K562 (cell line): ENCODE measurements at regions not wholly inside any gene's neighbourhood (a gene's known extent, or its start where the extent isn't known, plus 50 kb on each side); places are given as distances from the start of the nearest gene placed in this dataset.

ENCODE experiments used
- ATAC-seq: fragments of 200-7000 bp; cut with Tn5 transposase; 3 replicates; pipeline ENCODE4 v1.9.1; 2020; ENCODE audit warnings: moderate library complexity
- BruUV-seq: library from RNA; stranded (reverse); fragments of 400-500 nt; replicated peaks from 2 replicates; lab custom pipeline; 2021; lab: Mats Ljungman, UMichigan
- CTCF ChIA-PET: fragments of 300-600 bp; formaldehyde crosslinking; extraction: SDS; loops from one replicate; lab custom pipeline; 2021; ENCODE audit warnings: low intra/inter-chr PET ratio; lab: Yijun Ruan, JAX
- POLR2A ChIA-PET: fragments of 300-600, 350-650 bp; sonication (Branson Sonifier 250); formaldehyde crosslinking; extraction: SDS; loops from one replicate; lab custom pipeline; 2021; ENCODE audit warnings: antibody characterized with exemption, inconsistent platforms; lab: Yijun Ruan, JAX
- DNase-seq, 4 experiments: peaks; one replicate each; pipeline versions ENCODE4 v3.0.0 to v3.0.0-alpha.2; 2011 to 2018; ENCODE audit warnings: low spot score in 3 of 4, mixed read lengths in 3 of 4; ENCODE audit errors: extremely low read depth in 1 of 4
- FAIRE-seq: peaks from 2 replicates; lab custom pipeline; 2011; peaks lifted over from hg19 to GRCh38; lab: Jason Lieb, UNC
- H2AFZ ChIP-seq: 2 replicates; pipeline ENCODE4 v1.6.0; 2011; ENCODE audit warnings: low read depth, low read length, control low read depth, inconsistent platforms
- H3K27ac ChIP-seq: fragments of 200-600 bp; 3 replicates; pipeline ENCODE4 v1.8.0; 2011; ENCODE audit warnings: low read depth, mild to moderate bottlenecking, control low read depth, inconsistent platforms, low read length, moderate library complexity, mixed read lengths; ENCODE audit errors: extremely low read depth
- H3K27me3 ChIP-seq, 2 experiments: fragments of 300-600 bp in 1 of 2; 2 replicates in 1 of 2; 3 replicates in 1 of 2; pipeline versions ENCODE4 v1.6.0 to v1.8.0; 2011; ENCODE audit warnings: inconsistent platforms in 2 of 2, low read length in 2 of 2, mild to moderate bottlenecking in 1 of 2, mixed read lengths in 1 of 2, moderate library complexity in 1 of 2; ENCODE audit not compliant: control insufficient read depth in 2 of 2, insufficient read depth in 2 of 2
- H3K36me3 ChIP-seq: fragments of 300-600 bp; 3 replicates; pipeline ENCODE4 v1.8.0; 2011; ENCODE audit warnings: mild to moderate bottlenecking, low read length, inconsistent platforms; ENCODE audit not compliant: control insufficient read depth, insufficient read depth
- H3K4me1 ChIP-seq, 2 experiments: fragments of 200-600 bp in 1 of 2; replicated peaks in 1 of 2; 2 replicates in 1 of 2; 3 replicates in 1 of 2; pipeline versions ENCODE4 v1.5.1 to v1.8.0; 2011; ENCODE audit warnings: inconsistent platforms in 2 of 2, low read length in 2 of 2, mild to moderate bottlenecking in 1 of 2, mixed read lengths in 1 of 2, moderate library complexity in 1 of 2; ENCODE audit not compliant: control insufficient read depth in 2 of 2, insufficient read depth in 2 of 2
- H3K4me2 ChIP-seq: 2 replicates; pipeline ENCODE4 v1.6.1; 2011; ENCODE audit warnings: low read length, control low read depth, inconsistent platforms, mixed read lengths; ENCODE audit not compliant: insufficient read depth
- H3K4me3 ChIP-seq: fragments of 200-600 bp; sonication (generic), shearing (Covaris generic); 2 replicates; pipeline ENCODE4 v1.5.1; 2016; ENCODE audit warnings: control low read depth, inconsistent platforms
- H3K79me2 ChIP-seq: fragments of 200-600 bp; 3 replicates; pipeline ENCODE4 v1.8.0; 2011; ENCODE audit warnings: low read length, inconsistent platforms; ENCODE audit not compliant: control insufficient read depth, insufficient read depth
- H3K9ac ChIP-seq, 2 experiments: 2 replicates each; pipeline versions ENCODE4 v1.6.0 to v1.6.1; 2011; ENCODE audit warnings: low read depth in 2 of 2, low read length in 2 of 2, control low read depth in 1 of 2, inconsistent platforms in 1 of 2, mild to moderate bottlenecking in 1 of 2, mixed read lengths in 1 of 2; ENCODE audit not compliant: insufficient read depth in 1 of 2
- H3K9me1 ChIP-seq: one replicate; pipeline ENCODE4 v1.6.0; 2011; ENCODE audit warnings: inconsistent platforms, mild to moderate bottlenecking, low read length, moderate library complexity; ENCODE audit not compliant: control insufficient read depth, insufficient read depth
- H3K9me3 ChIP-seq: replicated peaks from 2 replicates; pipeline ENCODE4 v1.5.1; 2011; ENCODE audit warnings: low read depth, low read length, inconsistent platforms; ENCODE audit not compliant: control insufficient read depth, insufficient read depth
- H4K20me1 ChIP-seq: replicated peaks from 2 replicates; pipeline ENCODE4 v1.6.1; 2011; ENCODE audit warnings: low read length, inconsistent platforms, mixed read lengths; ENCODE audit not compliant: control insufficient read depth, insufficient read depth
- ATF3 ChIP-seq, 2 experiments: fragments of 450-650 bp in 1 of 2; sonication (generic) in 1 of 2; formaldehyde crosslinking in 1 of 2; IDR thresholded peaks in 1 of 2; conservative IDR thresholded peaks in 1 of 2; 2 replicates each; pipeline versions ENCODE4 v1.6.1 to v1.8.1; 2016 to 2023; ENCODE audit warnings: mild to moderate bottlenecking in 2 of 2, moderate library complexity in 2 of 2, inconsistent platforms in 1 of 2, missing genetic modification reagents in 1 of 2
- FOXJ2 ChIP-seq: fragments of 200-800 bp; sonication (Bioruptor generic); IDR thresholded peaks from 2 replicates; pipeline ENCODE4 v1.6.1; 2016; ENCODE audit warnings: missing genetic modification characterization, missing compliant biosample characterization
- GTF2B ChIP-seq: IDR thresholded peaks from 2 replicates; pipeline ENCODE4 v1.6.1; 2011; ENCODE audit not compliant: insufficient read length; ENCODE audit errors: extremely low read depth
- HMG20B ChIP-seq: fragments of 250-450 bp; sonication (Bioruptor Pico); IDR thresholded peaks from 2 replicates; pipeline ENCODE4 v1.5.0; 2021; ENCODE audit warnings: mild to moderate bottlenecking
- ILF3 ChIP-seq: fragments of 450-650 bp; IDR thresholded peaks from 2 replicates; pipeline ENCODE4 v1.6.1; 2018; ENCODE audit warnings: antibody characterized with exemption, mild to moderate bottlenecking, moderate library complexity, borderline replicate concordance
- MGA ChIP-seq: fragments of 450-650 bp; IDR thresholded peaks from 2 replicates; pipeline ENCODE4 v1.6.1; 2016; ENCODE audit warnings: mild to moderate bottlenecking, moderate library complexity
- SIN3A ChIP-seq, 2 experiments: fragments of 150-350 bp in 1 of 2; IDR thresholded peaks; 2 replicates each; pipeline ENCODE4 v1.6.1; 2011 to 2016; ENCODE audit warnings: borderline replicate concordance in 2 of 2, low read depth in 2 of 2, low read length in 2 of 2, mild to moderate bottlenecking in 2 of 2, moderate library complexity in 2 of 2; ENCODE audit not compliant: control insufficient read depth in 1 of 2
- ZNF408 ChIP-seq: fragments of 250-450 bp; sonication (Bioruptor Pico); IDR thresholded peaks from 2 replicates; pipeline ENCODE4 v1.4.0; 2020; ENCODE audit warnings: low read depth, mild to moderate bottlenecking, moderate library complexity
- WGBS: fragments of 100-300 bp; shearing (Covaris generic); methylation state at CpG from one replicate; pipeline ENCODE4 v1.1.6; 2016; ENCODE audit warnings: low coverage, mixed read lengths; ENCODE audit not compliant: insufficient coverage; ENCODE audit errors: missing lambda C conversion rate; 5-methylcytosine and 5-hydroxymethylcytosine counted together
- in situ Hi-C: fragments of 300-500 bp; cut with MboI; formaldehyde crosslinking; loops from 4 replicates; pipeline ENCODE4 v1.15.0; 2018; ENCODE audit warnings: inconsistent platforms, mixed read lengths
- intact Hi-C: fragments of 100-400 bp; cut with micrococcal nuclease; formaldehyde crosslinking; loops from 2 replicates; pipeline ENCODE4 v1.14.2; 2022

- no peak for ATAC-seq
- H3K79me2 ChIP-seq: no peaks in the 10 kb centered on the region
- FAIRE-seq: no peak
- H3K9me3 ChIP-seq: no peaks in the 10 kb centered on the region
- no peaks in the 10 kb centered on the region for H4K20me1 ChIP-seq
- no peaks in the 10 kb centered on the region for H3K4me1 ChIP-seq
- H3K9ac ChIP-seq: no peak overlapping the region
- no peak for DNase-seq
- intact Hi-C loops (no loop called here), in situ Hi-C loops (no loop called here)
- H3K27me3 ChIP-seq: no peaks in the 10 kb centered on the region
- ChIA-PET CTCF (no interaction called here), POLR2A (interaction anchor here (0.5 kb wide), 1 partner anchor 967 kb away, joined by 3 read pairs; no protein-coding TSS in a partner anchor)
- H3K4me3 ChIP-seq: no peak overlapping the region
- no peak overlapping the region for H3K4me2 ChIP-seq
- no peak overlapping the region for H3K27ac ChIP-seq
- no peaks in the 10 kb centered on the region for H3K36me3 ChIP-seq
- no peaks in the 10 kb centered on the region for H3K9me1 ChIP-seq
- H2AFZ ChIP-seq: no peak overlapping the region
- 0% methylated on average over 4 of the region's 4 CpGs for WGBS
- BruUV-seq: no TSS peak
- no peak for TF ChIP-seq HMG20B (CRISPR knock-in tag)
- no peak for TF ChIP-seq FOXJ2 (tag)
- TF ChIP-seq MGA: no peak
- TF ChIP-seq GTF2B: no peak
- TF ChIP-seq SIN3A (IDR thresholded peaks at IDR 0.05; ENCODE audit: borderline replicate concordance in 2 of 2, control insufficient read depth in 1 of 2, low read depth in 2 of 2, low read length in 2 of 2): no peak
- TF ChIP-seq ILF3: no peak
- TF ChIP-seq ZNF408: no peak
- peak; percentile 72 for TF ChIP-seq ATF3 (IDR thresholded peaks at IDR 0.05)
- no peak for TF ChIP-seq ATF3 (CRISPR knock-in tag; conservative IDR thresholded peaks at IDR 0.05)
Measured at GRCh38 chr1:213697192-213697802, 290.5 kb upstream of the PROX1 start.
